Renal cortical epithelial cell (primary cell): ENCODE measurements at regions not wholly inside any gene's neighbourhood (a gene's known extent, or its start where the extent isn't known, plus 50 kb on each side); places are given as distances from the start of the nearest gene placed in this dataset.
A peak's percentile ranks its signal among the peaks of the same experiment; 100 is the strongest.

ENCODE experiments used
- DNase-seq: peaks from one replicate; pipeline ENCODE4 v3.0.0-alpha.2; 2011; ENCODE audit warnings: low read depth

GRCh38 chr2:16006537-16007166 lies 66.3 kb downstream of the MYCN start:
- DNase-seq: no peak

- peak; percentile 62 for DNase-seq
Observed at GRCh38 chr2:16005816-16006536, 65.6 kb downstream of the MYCN start.

GRCh38 chr2:16005389-16005788 lies 65.0 kb downstream of the MYCN start:
- DNase-seq: no peak

- no peak for DNase-seq
Observed at GRCh38 chr2:16003809-16004208, 63.5 kb downstream of the MYCN start.

GRCh38 chr2:16003152-16003551 lies 62.8 kb downstream of the MYCN start:
- DNase-seq: no peak

- no peak for DNase-seq
Observed at GRCh38 chr2:16002575-16002974, 62.2 kb downstream of the MYCN start.

- no peak for DNase-seq
Observed at GRCh38 chr2:16002144-16002543, 61.8 kb downstream of the MYCN start.

- no peak for DNase-seq
Observed at GRCh38 chr2:16000642-16001041, 60.3 kb downstream of the MYCN start.

- DNase-seq: no peak
Observed at GRCh38 chr2:15999596-16000469, 59.5 kb downstream of the MYCN start.

- no peak for DNase-seq
Observed at GRCh38 chr2:15997728-15998280, 57.5 kb downstream of the MYCN start.

- no peak for DNase-seq
Observed at GRCh38 chr2:15996536-15997423, 56.4 kb downstream of the MYCN start.
